SK-N-SH (cell line): ENCODE measurements at regions not wholly inside any gene's neighbourhood (a gene's known extent, or its start where the extent isn't known, plus 50 kb on each side); places are given as distances from the start of the nearest gene placed in this dataset.

ENCODE experiments used
- CTCF ChIA-PET: fragments of 300-600, 350-600 bp; formaldehyde crosslinking; extraction: SDS; loops from one replicate; lab custom pipeline; 2021; lab: Yijun Ruan, JAX
- POLR2A ChIA-PET: fragments of 350-600 bp; sonication (Branson Sonifier 250); formaldehyde crosslinking; extraction: SDS; loops from one replicate; lab custom pipeline; 2020; ENCODE audit warnings: antibody characterized with exemption, inconsistent platforms; lab: Yijun Ruan, JAX
- DNase-seq: peaks from one replicate; pipeline ENCODE4 v3.0.0; 2012
- H2AFZ ChIP-seq: fragments of 200-600 bp; sonication (generic); 2 replicates; pipeline ENCODE4 v1.8.1; 2016; ENCODE audit warnings: antibody characterized with exemption, mild to moderate bottlenecking, low read depth
- H3F3A ChIP-seq: fragments of 200-600 bp; sonication (generic); replicated peaks from 2 replicates; pipeline ENCODE3; 2016; ENCODE audit warnings: antibody characterized with exemption, mild to moderate bottlenecking; ENCODE audit not compliant: insufficient read depth
- H3K27ac ChIP-seq, 2 experiments: fragments of 200-500 bp in 1 of 2; fragments of 200-600 bp in 1 of 2; sonication (Bioruptor generic) in 1 of 2; sonication (generic), shearing (Covaris generic) in 1 of 2; 2 replicates each; pipeline versions ENCODE4 v1.5.1 to v1.6.1; 2014 to 2016; ENCODE audit warnings: low read depth in 2 of 2, inconsistent platforms in 1 of 2, low read length in 1 of 2, mild to moderate bottlenecking in 1 of 2, mixed read lengths in 1 of 2
- H3K27me3 ChIP-seq: fragments of 200-600 bp; sonication (generic), shearing (Covaris generic); 2 replicates; pipeline ENCODE4 v1.6.1; 2016; ENCODE audit warnings: mixed run types; ENCODE audit not compliant: insufficient read depth
- H3K36me3 ChIP-seq, 2 experiments: fragments of 200-500 bp in 1 of 2; fragments of 200-600 bp in 1 of 2; sonication (Bioruptor generic) in 1 of 2; sonication (generic) in 1 of 2; replicated peaks in 1 of 2; 2 replicates each; pipeline versions ENCODE3 to v1.5.1; 2014 to 2016; ENCODE audit warnings: low read length in 1 of 2, mild to moderate bottlenecking in 1 of 2; ENCODE audit not compliant: insufficient read depth in 2 of 2, control insufficient read depth in 1 of 2
- H3K4me1 ChIP-seq, 2 experiments: fragments of 200-500 bp in 1 of 2; fragments of 200-600 bp in 1 of 2; sonication (Bioruptor generic) in 1 of 2; sonication (generic), shearing (Covaris generic) in 1 of 2; 2 replicates each; pipeline versions ENCODE4 v1.5.1 to v1.6.1; 2014 to 2016; ENCODE audit warnings: low read depth in 1 of 2, low read length in 1 of 2, mixed run types in 1 of 2; ENCODE audit not compliant: insufficient read depth in 2 of 2, control insufficient read depth in 1 of 2
- H3K4me2 ChIP-seq: fragments of 200-600 bp; sonication (generic), shearing (Covaris generic); 2 replicates; pipeline ENCODE4 v1.6.1; 2017; ENCODE audit warnings: mixed run types
- H3K4me3 ChIP-seq, 2 experiments: fragments of 200-500 bp in 1 of 2; fragments of 200-600 bp in 1 of 2; sonication (Bioruptor generic) in 1 of 2; sonication (generic), shearing (Covaris generic) in 1 of 2; 2 replicates each; pipeline versions ENCODE4 v1.5.1 to v1.8.1; 2014 to 2016; ENCODE audit warnings: low read depth in 2 of 2, inconsistent platforms in 1 of 2, low read length in 1 of 2, mild to moderate bottlenecking in 1 of 2, mixed read lengths in 1 of 2, moderate library complexity in 1 of 2
- H3K79me2 ChIP-seq: fragments of 200-600 bp; sonication (generic); 2 replicates; pipeline ENCODE4 v1.8.1; 2017; ENCODE audit warnings: mild to moderate bottlenecking; ENCODE audit not compliant: insufficient read depth
- H3K9ac ChIP-seq: fragments of 200-600 bp; sonication (generic); 2 replicates; pipeline ENCODE4 v1.6.1; 2017; ENCODE audit warnings: mixed run types
- H3K9me2 ChIP-seq: fragments of 200-600 bp; sonication (generic); 2 replicates; pipeline ENCODE4 v1.6.1; 2017; ENCODE audit warnings: mixed run types
- H3K9me3 ChIP-seq: fragments of 200-600 bp; sonication (generic); 2 replicates; pipeline ENCODE4 v1.6.1; 2017; ENCODE audit warnings: mixed run types, mild to moderate bottlenecking, moderate library complexity
- H4K20me1 ChIP-seq: fragments of 200-600 bp; sonication (generic); 2 replicates; pipeline ENCODE4 v1.6.1; 2017; ENCODE audit warnings: mild to moderate bottlenecking, mixed run types; ENCODE audit not compliant: insufficient read depth
- EP300 ChIP-seq, 2 experiments: IDR thresholded peaks; 2 replicates each; pipeline versions ENCODE4 v1.4.0 to v1.6.1; 2012; ENCODE audit warnings: borderline replicate concordance in 1 of 2, low read depth in 1 of 2, low read length in 1 of 2
- EZH2phosphoT487 ChIP-seq: fragments of 200-600 bp; sonication (generic); IDR thresholded peaks from 2 replicates; pipeline ENCODE4 v1.6.1; 2017; ENCODE audit warnings: low read depth, mixed run types, mild to moderate bottlenecking, antibody characterized with exemption, moderate library complexity, borderline replicate concordance
- GABPA ChIP-seq: IDR thresholded peaks from 2 replicates; pipeline ENCODE4 v1.4.0; 2012; ENCODE audit warnings: low read depth, mild to moderate bottlenecking
- IRF3 ChIP-seq: fragments of 150-350 bp; IDR thresholded peaks from 2 replicates; pipeline ENCODE4 v1.6.1; 2016; ENCODE audit warnings: mild to moderate bottlenecking, low read depth, low read length
- MAX ChIP-seq: IDR thresholded peaks from 2 replicates; pipeline ENCODE4 v1.4.0; 2012; ENCODE audit warnings: low read depth
- MEF2A ChIP-seq: IDR thresholded peaks from 2 replicates; pipeline ENCODE4 v1.4.0; 2012; ENCODE audit warnings: low read depth, borderline replicate concordance
- NFIC ChIP-seq: IDR thresholded peaks from 2 replicates; pipeline ENCODE4 v1.4.0; 2012; ENCODE audit warnings: borderline replicate concordance
- POLR2AphosphoS5 ChIP-seq: IDR thresholded peaks from 2 replicates; pipeline ENCODE4 v1.6.1; 2012; ENCODE audit warnings: low read depth, low read length
- RCOR1 ChIP-seq: fragments of 150-350 bp; IDR thresholded peaks from 2 replicates; pipeline ENCODE4 v1.6.1; 2017; ENCODE audit warnings: antibody characterized with exemption, low read length
- RXRA ChIP-seq: IDR thresholded peaks from 2 replicates; pipeline ENCODE4 v1.4.0; 2012; ENCODE audit warnings: low read depth, mild to moderate bottlenecking, borderline replicate concordance
- SMC3 ChIP-seq: IDR thresholded peaks from 2 replicates; pipeline ENCODE4 v1.6.1; 2012; ENCODE audit warnings: low read depth, low read length, improper control_type of control experiment
- TAF1 ChIP-seq: IDR thresholded peaks from 2 replicates; pipeline ENCODE4 v1.6.1; 2012; ENCODE audit warnings: low read depth, mild to moderate bottlenecking, low read length, moderate library complexity, borderline replicate concordance
- USF1 ChIP-seq: IDR thresholded peaks from 2 replicates; pipeline ENCODE4 v1.4.0; 2012; ENCODE audit warnings: low read depth, borderline replicate concordance
- USF2 ChIP-seq: fragments of 150-350 bp; IDR thresholded peaks from 2 replicates; pipeline ENCODE4 v1.6.1; 2017; ENCODE audit warnings: antibody characterized with exemption, low read length, low read depth, borderline replicate concordance
- YY1 ChIP-seq: IDR thresholded peaks from 2 replicates; pipeline ENCODE4 v1.4.0; 2012; ENCODE audit warnings: low read depth, mild to moderate bottlenecking
- ZBTB33 ChIP-seq: IDR thresholded peaks from 2 replicates; pipeline ENCODE4 v1.4.0; 2012; ENCODE audit warnings: low read depth, borderline replicate concordance
- WGBS: methylation state at CpG from one replicate; pipeline ENCODE4 v1.1.6; 2017; ENCODE audit warnings: low lambda C conversion rate; 5-methylcytosine and 5-hydroxymethylcytosine counted together

- WGBS, result 46% methylated on average over 5 of the region's 5 CpGs
- Histone ChIP-seq H3K4me1 (no peaks in the 10 kb centered on the region), H3F3A (no peaks in the 10 kb centered on the region), H3K9ac (no peak overlapping the region), H3K9me3 (no peaks in the 10 kb centered on the region), H3K27ac (no peak overlapping the region), H3K9me2 (no peaks in the 10 kb centered on the region), H3K36me3 (no peaks in the 10 kb centered on the region), H3K27me3 (no peaks in the 10 kb centered on the region), H3K4me2 (no peak overlapping the region), H3K4me3 (no peak overlapping the region), H3K79me2 (no peaks in the 10 kb centered on the region), H2AFZ (no peak overlapping the region), H4K20me1 (no peaks in the 10 kb centered on the region)
- ChIA-PET POLR2A (no interaction called here), CTCF (no interaction called here)
- no peak for TF ChIP-seq EP300 (IDR thresholded peaks at IDR 0.05; ENCODE audit: borderline replicate concordance in 1 of 2, low read depth in 1 of 2, low read length in 1 of 2)
- TF ChIP-seq POLR2AphosphoS5, result no peak
- no peak for TF ChIP-seq GABPA
- TF ChIP-seq MEF2A, result no peak
- TF ChIP-seq USF1, result no peak
- no peak for TF ChIP-seq RXRA
- no peak for DNase-seq
These were observed 786.1 kb upstream of the TMEM132C start for GRCh38 chr12:127480775-127481314.

- TF ChIP-seq RCOR1, result no peak
- TF ChIP-seq YY1, result no peak
- no peak for TF ChIP-seq USF2
- TF ChIP-seq NFIC, result no peak
- no peak for TF ChIP-seq IRF3
- TF ChIP-seq RXRA, result no peak
- TF ChIP-seq POLR2AphosphoS5, result no peak
- TF ChIP-seq TAF1, result no peak
- no peak for TF ChIP-seq MAX
- TF ChIP-seq ZBTB33, result no peak
- no peak for TF ChIP-seq EZH2phosphoT487
- TF ChIP-seq SMC3, result no peak
- TF ChIP-seq, all 33 proteins: peak for 0
- Histone ChIP-seq H3K79me2 (no peaks in the 10 kb centered on the region), H3K4me3 (no peak overlapping the region), H3K27ac (no peak overlapping the region), H3K9me2 (no peaks in the 10 kb centered on the region), H3K9me3 (no peaks in the 10 kb centered on the region), H3K27me3 (no peaks in the 10 kb centered on the region), H3K9ac (no peak overlapping the region), H3K4me2 (no peak overlapping the region), H2AFZ (no peak overlapping the region), H4K20me1 (no peaks in the 10 kb centered on the region), H3F3A (no peaks in the 10 kb centered on the region), H3K4me1 (no peaks in the 10 kb centered on the region), H3K36me3 (no peaks in the 10 kb centered on the region)
- DNase-seq, result no peak
- ChIA-PET CTCF (no interaction called here), POLR2A (no interaction called here)
- 62% methylated on average over 11 of the region's 11 CpGs for WGBS
These were observed 784.0 kb upstream of the TMEM132C start for GRCh38 chr12:127482950-127483349.
